M059J (cell line): ENCODE measurements at regions not wholly inside any gene's neighbourhood (a gene's known extent, or its start where the extent isn't known, plus 50 kb on each side); places are given as distances from the start of the nearest gene placed in this dataset.
"Not testable (repeated sequence)": the region's sequence is repeated elsewhere in the genome, so short reads cannot be mapped to it uniquely, and the experiment has no call there.

ENCODE experiments used
- DNase-seq: peaks from one replicate; pipeline ENCODE4 v3.0.0-alpha.2; 2012; ENCODE audit warnings: low read depth

- no peak for DNase-seq
Observed at GRCh38 chr3:3686907-3687648, 112.2 kb upstream of the LRRN1 start.

- no peak for DNase-seq
Observed at GRCh38 chr3:3685721-3686120, 113.5 kb upstream of the LRRN1 start.

GRCh38 chr3:3683261-3683660 lies 116.0 kb upstream of the LRRN1 start:
- peak; percentile 5 for DNase-seq

GRCh38 chr3:3675801-3676200 lies 123.4 kb upstream of the LRRN1 start:
- no peak for DNase-seq

- DNase-seq = no peak
Observed at GRCh38 chr3:3675186-3675585, 124.0 kb upstream of the LRRN1 start.

- DNase-seq = no peak
Observed at GRCh38 chr3:3666664-3667063, 132.6 kb upstream of the LRRN1 start.

GRCh38 chr3:3665961-3666640 lies 133.1 kb upstream of the LRRN1 start:
- DNase-seq = no peak

GRCh38 chr3:3665546-3665945 lies 133.7 kb upstream of the LRRN1 start:
- peak; percentile 15 for DNase-seq

GRCh38 chr3:3664935-3665334 lies 134.3 kb upstream of the LRRN1 start:
- peak; percentile 36 for DNase-seq

GRCh38 chr3:3662610-3663009 lies 136.6 kb upstream of the LRRN1 start:
- no peak for DNase-seq

GRCh38 chr3:3654916-3655315 lies 144.3 kb upstream of the LRRN1 start:
- DNase-seq = no peak

- DNase-seq = no peak
Observed at GRCh38 chr3:3648988-3649679, 150.1 kb upstream of the LRRN1 start.

- DNase-seq = no peak
Observed at GRCh38 chr3:3646934-3647333, 152.3 kb upstream of the LRRN1 start.

GRCh38 chr3:3646103-3646844 lies 153.0 kb upstream of the LRRN1 start:
- not testable (repeated sequence) for DNase-seq

- DNase-seq = no peak
Observed at GRCh38 chr3:3641877-3642455, 157.3 kb upstream of the LRRN1 start.

GRCh38 chr3:3639078-3639477 lies 160.2 kb upstream of the LRRN1 start:
- DNase-seq = no peak

GRCh38 chr3:3636815-3637214 lies 162.4 kb upstream of the LRRN1 start:
- DNase-seq = peak; percentile 17

- DNase-seq = no peak
Observed at GRCh38 chr3:3635109-3635508, 164.1 kb upstream of the LRRN1 start.

GRCh38 chr3:3634326-3634725 lies 164.9 kb upstream of the LRRN1 start:
- no peak for DNase-seq

GRCh38 chr3:3633761-3634160 lies 165.5 kb upstream of the LRRN1 start:
- DNase-seq = no peak

- no peak for DNase-seq
Observed at GRCh38 chr3:3632449-3632848, 166.8 kb upstream of the LRRN1 start.

- DNase-seq = no peak
Observed at GRCh38 chr3:3631114-3631513, 168.1 kb upstream of the LRRN1 start.
